Coronary artery (tissue), 2 donors: ENCODE measurements at regions not wholly inside any gene's neighbourhood (a gene's known extent, or its start where the extent isn't known, plus 50 kb on each side); places are given as distances from the start of the nearest gene placed in this dataset.
"Not testable (repeated sequence)": the region's sequence is repeated elsewhere in the genome, so short reads cannot be mapped to it uniquely, and the experiment has no call there.

Experiments used
- DNase-seq: peaks from one replicate; pipeline ENCODE4 v3.0.0-alpha.2; 2017; ENCODE audit warnings: low spot score
- H3K27ac ChIP-seq, 2 donors: fragments of 200-600 bp; sonication (generic); one replicate each; pipeline ENCODE4 v1.5.1; 2016 to 2019
- H3K4me3 ChIP-seq: fragments of 200-600 bp; sonication (generic); 2 replicates; pipeline ENCODE4 v1.5.1; 2016; ENCODE audit warnings: mild to moderate bottlenecking, moderate library complexity
- CTCF ChIP-seq: fragments of 200-600 bp; sonication (generic); IDR thresholded peaks from one replicate; pipeline ENCODE4 v1.5.1; 2019; ENCODE audit warnings: antibody characterized with exemption

GRCh38 chr14:86072116-86072894, 542.4 kb downstream of the FLRT2 start:
- DNase-seq, result no peak
- no peak overlapping the region for H3K4me3 ChIP-seq
- TF ChIP-seq CTCF, result no peak
- H3K27ac ChIP-seq, result no peak overlapping the region

- TF ChIP-seq CTCF, result no peak
- Histone ChIP-seq H3K4me3 (no peak overlapping the region), H3K27ac (no peak overlapping the region)
- no peak for DNase-seq
Measured at GRCh38 chr14:86066651-86067050, 536.7 kb downstream of the FLRT2 start.

- Histone ChIP-seq H3K27ac (no peak overlapping the region), H3K4me3 (no peak overlapping the region)
- no peak for DNase-seq
- TF ChIP-seq CTCF, result no peak
Measured at GRCh38 chr14:86065407-86065806, 535.5 kb downstream of the FLRT2 start.

GRCh38 chr14:86064595-86064994, 534.7 kb downstream of the FLRT2 start:
- H3K4me3 ChIP-seq, H3K27ac ChIP-seq, DNase-seq: not testable (repeated sequence)

- DNase-seq, result no peak
- H3K4me3 ChIP-seq, result no peak overlapping the region
- no peak overlapping the region for H3K27ac ChIP-seq
- TF ChIP-seq CTCF, result peak; percentile 27
Measured at GRCh38 chr14:86057018-86057667, 527.2 kb downstream of the FLRT2 start.

GRCh38 chr14:86055512-86056075, 525.6 kb downstream of the FLRT2 start:
- no peak overlapping the region for H3K27ac ChIP-seq
- DNase-seq, result no peak
- TF ChIP-seq CTCF, result no peak
- no peak overlapping the region for H3K4me3 ChIP-seq

- DNase-seq, result no peak
- no peak for TF ChIP-seq CTCF
- H3K27ac ChIP-seq, result no peak overlapping the region
- H3K4me3 ChIP-seq, result no peak overlapping the region
Measured at GRCh38 chr14:86052868-86053267, 522.9 kb downstream of the FLRT2 start.
